ENCODE measurements at regions not wholly inside any gene's neighbourhood (a gene's known extent, or its start where the extent isn't known, plus 50 kb on each side); places are given as distances from the start of the nearest gene placed in this dataset.
A peak's percentile ranks its signal among the peaks of the same experiment; 100 is the strongest.
"Not testable (repeated sequence)": the region's sequence is repeated elsewhere in the genome, so short reads cannot be mapped to it uniquely, and the experiment has no call there.

DNA sequence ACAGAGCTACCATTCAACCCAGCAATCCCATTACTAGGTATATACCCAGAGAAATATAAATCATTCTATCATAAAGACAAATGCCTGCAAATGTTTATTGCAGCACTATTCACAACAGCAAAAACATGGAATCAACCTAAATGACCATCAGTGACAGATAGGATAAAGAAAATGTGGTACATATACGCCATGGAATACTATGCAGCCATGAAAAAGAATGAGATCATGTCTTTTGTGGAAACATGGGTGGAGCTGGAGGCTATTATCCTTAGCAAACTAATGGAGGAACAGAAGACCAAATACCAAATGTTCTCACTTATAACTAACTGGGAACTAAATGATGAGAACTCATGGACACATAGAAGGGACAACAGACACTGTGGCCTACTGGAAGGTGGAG lies 318.9 kb downstream of the ZIC3 start:
- DNase-seq, result not testable (repeated sequence)

DNA sequence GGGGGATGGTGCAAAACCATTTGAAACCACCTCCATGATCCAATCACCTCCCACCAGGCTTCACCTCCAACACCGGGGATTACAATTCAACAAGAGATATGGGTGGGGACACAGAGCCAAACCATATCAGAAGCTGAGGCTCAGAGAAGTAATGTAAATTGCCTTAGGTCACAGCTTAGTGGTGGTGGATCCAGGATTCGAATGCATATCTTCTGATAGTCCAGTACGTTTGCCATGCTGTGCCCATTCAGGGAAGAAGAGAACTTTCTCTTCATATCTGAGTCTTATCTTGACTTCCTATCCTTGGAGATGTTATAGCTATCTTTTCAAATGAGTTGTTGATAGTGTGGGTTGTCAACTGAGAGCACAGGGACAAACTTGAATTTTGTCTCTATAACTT lies 325.5 kb downstream of the ZIC3 start:
- DNase-seq, result no peak

DNA sequence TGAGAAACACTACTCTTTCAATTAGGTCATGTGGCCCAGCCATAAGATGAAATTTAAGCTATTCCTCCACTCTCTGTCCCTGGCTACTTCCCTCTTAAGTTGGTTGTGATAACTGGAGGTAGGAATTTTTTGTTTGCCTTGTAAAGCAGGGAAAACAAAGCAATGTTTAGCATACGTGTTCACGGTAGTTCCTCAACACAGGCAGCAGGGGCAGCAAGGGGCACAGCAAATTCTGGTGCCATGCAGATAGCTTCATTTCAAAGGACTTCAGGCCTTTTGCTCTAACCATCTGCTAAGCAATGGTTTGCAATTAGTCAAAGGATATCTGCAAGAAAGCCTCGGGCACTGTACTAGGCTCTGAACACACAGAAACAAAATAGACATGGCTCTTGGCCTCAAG lies 330.2 kb downstream of the ZIC3 start:
- DNase-seq, result no peak

DNA sequence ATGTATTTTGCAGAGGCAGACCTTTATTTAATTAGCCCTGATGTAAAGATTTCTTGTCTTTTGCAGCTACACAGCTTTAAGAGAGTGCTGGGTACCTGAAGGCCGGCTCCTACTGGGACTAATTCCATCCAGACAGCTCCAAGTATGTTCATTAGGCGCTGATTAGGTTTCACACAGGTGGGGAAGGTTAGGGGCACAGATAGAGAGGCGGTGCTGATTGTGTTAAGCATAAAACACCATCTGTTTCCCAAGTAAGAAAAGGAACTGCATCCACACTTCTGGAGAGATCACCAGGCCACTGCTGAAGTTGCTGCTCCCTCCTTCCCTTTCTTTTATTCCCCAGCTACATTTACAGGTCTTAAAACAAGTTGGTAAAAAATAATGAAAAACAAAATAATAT lies 349.5 kb downstream of the ZIC3 start:
- no peak for DNase-seq

DNA sequence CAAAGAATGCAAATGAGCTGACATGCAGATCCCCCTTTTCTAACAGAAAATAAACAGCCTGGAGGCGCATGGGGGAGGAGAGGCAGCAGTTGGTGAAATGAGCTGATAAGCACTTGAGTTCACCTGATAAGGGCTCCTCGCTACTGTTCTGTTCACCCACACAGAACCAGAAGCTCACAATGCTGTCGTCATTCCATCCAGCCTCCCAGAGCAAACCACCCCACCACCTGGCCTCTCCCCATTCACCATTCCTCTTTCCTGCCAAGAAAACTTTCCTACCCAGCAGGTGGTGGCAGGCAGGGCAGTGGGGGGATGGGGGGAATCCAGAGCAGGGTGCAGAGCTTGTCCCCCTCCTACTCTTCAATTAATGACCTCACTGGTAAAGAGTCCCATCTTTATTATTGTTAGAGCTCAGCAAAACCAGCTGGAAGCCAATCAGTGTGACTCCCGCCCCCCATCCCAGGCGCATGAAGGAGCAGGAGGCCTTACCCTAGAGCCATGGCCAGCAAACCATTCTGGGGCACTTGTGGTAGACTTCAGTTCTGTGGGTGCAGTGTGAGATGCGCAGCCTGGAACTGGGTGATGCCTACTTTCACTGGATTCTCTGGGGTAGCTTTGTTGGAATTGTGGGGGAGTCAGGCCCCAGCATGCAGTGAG lies 350.3 kb downstream of the ZIC3 start:
- peak; percentile 78 for DNase-seq

DNA sequence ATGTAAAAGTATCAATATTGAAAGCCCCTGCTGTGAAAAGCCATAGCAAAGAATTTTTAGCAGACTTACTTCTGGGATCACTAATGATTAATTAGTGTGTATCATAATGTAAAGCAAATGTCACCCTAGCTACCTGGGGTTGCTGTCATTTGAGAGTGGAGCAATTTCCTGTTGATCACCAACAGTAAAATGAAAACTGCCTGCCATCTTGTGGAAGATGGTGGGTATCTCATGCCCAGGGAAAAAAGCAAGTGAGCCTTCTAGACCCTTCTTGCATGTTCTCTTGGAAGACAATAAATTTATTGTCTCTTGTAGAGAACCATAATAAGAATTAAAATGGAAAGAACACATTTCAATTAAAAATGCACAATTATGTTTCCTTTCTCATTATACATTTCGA lies 360.2 kb downstream of the ZIC3 start:
- no peak for DNase-seq

DNA sequence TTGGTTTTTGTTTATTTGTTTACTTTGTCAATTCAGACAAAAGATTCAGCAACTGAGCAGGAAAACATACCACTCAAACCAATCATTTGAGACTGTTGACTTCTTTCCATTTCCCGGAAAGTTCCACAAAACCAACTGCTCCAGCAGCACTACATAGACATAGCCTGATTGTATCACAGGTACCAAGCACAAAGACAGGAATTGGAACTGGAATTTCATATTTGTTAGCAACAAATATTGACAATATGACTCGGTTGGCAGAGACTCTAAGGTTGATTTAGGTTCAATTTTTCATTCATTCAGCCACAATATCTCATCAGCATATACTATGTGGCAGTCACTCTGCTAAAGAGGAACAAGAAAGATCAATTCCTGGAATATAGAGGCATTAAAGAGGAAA lies 364.0 kb downstream of the ZIC3 start:
- DNase-seq, result no peak

DNA sequence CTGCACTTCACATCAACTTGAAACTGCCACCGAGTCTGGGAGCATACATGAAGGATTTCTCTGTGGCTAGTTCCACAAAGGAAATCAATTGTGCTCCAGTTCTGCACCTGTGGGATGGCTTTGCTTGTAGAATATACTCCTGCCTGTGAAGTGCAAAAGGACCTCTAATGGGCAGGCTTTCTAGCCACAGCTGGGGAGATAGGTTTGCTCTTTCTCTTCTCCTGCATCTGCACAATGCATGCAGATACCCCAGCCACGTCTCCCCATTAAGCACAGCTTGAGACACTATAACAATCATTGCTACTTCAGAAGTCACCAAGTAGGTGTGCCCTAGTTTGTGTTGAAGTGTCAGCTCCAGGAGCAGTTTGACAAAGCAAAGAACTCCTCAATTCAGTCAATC lies 364.6 kb downstream of the ZIC3 start:
- peak; percentile 21 for DNase-seq

DNA sequence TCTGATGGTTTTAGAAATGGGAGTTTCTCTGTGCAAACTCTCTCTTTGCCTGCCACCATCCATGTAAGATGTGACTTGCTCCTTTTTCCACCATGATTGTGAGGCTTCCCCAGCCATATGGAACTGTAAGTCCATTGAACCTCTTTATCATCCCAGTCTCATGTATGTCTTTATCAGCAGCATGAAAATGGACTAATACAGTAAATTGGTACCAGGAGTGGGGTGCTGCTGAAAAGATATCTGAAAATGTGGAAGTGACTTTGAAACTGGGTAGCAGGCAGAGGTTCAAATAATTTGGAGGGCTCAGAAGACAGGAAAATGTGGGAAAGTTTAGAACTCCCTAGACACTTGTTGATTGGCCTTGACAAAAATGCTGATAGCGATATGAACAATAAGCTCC lies 368.3 kb downstream of the ZIC3 start:
- not testable (repeated sequence) for DNase-seq

DNA sequence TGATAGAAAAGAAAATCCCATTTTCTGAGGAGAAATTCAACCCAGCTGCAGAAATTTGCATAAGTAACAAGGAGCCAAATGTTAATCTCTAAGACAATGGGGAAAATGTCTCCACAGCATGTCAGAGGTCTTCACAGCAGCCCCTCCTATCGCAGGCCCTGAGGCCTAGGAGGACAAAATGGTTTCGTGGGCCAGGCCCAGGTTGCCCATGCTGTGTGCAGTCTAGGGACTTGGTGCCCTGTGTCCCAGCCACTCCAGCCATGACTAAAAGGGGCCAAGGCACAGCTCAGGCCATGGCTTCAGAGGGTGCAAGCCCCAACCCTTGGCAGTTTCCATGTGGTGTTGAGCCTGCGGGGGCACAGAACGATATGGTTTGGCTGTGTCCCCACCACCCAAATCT lies 369.0 kb downstream of the ZIC3 start:
- DNase-seq, result not testable (repeated sequence)

DNA sequence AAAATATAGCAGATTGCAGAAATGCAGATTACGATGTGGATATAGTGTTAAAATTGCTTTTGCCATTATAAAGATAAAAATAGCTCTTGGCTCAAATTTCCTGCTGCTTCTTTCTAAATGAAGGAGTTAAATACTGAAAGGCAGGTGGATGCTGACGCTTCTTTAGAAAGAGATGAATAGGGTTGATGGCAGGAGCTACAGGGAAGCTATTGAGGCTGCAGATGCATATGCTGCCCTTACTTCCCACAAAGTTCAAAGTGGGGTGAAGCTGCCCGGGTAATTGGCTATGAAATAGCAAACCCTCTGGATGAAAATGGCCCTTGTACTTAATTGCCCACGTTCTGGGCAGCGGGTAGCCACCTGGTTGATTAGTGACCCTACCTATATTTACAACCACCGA lies 379.5 kb downstream of the ZIC3 start:
- DNase-seq, result no peak

DNA sequence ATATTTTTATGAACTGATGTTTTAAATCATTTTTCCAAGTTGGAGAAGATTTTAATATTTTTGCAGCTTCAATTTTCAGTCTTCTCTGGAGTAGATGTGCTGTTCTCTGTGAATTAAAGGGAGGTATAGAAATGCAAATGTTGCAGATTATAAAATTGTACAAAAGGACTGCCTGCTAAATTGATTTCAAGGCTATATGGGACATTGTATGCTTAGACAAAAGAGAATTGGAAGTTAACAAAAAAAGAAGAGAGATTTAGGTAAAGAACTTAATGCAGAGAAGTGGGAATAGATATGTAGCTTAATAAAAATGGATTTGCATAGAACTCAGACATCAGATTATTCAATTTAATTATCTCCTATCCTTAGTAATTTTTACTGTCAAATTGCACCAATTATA lies 403.3 kb downstream of the ZIC3 start:
- DNase-seq, result no peak

DNA sequence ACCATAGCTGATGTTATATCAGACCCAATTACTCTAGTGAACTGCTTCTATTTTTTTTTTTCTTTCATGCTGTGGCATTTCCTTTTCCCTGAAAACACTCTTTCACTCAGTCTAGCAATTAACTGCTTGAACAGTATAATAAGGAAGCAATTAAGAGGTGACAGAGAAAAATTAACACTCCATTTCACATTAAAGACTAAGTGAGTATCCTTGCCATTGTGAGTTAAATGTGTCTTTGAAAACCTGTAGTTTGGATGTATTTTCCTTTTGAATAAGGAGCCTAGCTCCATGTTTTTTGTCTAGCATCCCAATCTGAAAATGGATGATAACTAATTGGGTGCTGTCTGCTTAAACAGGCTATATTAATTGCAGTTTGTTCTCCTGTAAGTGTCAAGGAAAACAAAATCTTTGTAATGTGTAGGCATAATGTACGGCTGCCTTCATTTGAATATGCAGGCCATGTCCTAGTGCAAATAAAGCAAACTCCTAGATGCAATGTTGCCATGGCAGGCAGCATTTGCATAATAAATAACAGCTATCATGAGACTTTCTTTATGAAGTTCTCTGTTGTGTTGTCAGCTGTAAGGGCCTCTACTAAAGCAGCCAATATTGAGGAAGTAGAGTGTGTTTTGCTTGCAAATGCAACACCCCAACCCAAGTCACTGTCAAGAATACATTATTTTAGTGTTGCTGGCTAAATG lies 416.7 kb downstream of the ZIC3 start:
- no peak for DNase-seq

DNA sequence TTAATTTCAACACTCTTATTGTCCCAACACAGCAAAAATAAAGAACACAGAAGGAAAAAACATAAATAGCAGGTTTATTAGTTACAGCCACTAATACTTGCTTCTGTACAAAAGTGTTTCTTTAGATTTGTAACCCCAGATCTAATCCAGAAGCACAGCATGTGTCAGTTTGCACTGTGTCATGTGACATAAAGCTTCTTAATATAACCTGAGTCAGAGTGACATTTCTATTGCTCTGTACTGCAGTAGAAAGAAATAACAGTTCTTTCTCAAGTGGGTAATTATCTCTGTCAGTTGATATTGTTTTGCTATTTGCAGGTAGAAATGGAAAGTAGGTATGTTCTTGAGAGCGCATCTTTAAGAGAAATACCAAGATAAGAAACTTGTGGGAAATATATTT lies 422.5 kb downstream of the ZIC3 start:
- DNase-seq, result peak; percentile 17

DNA sequence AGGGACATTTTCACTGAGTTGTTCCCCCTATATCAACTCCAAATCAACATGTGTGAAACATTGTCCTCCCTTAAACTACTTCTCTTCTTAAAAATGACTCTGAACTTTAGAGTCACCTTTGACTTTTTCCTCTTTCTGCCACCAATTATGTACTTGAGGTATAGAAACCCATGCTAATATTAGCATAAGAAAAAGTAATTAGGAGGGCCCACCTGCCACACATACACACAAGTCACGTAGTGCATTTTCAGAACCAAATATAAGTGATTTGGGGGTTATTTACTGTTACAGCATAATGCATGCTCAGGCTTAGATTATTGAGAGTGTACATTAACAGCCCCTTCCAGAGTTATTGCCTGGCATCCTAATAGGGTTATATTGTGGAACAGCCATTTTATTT lies 432.7 kb downstream of the ZIC3 start:
- no peak for DNase-seq

DNA sequence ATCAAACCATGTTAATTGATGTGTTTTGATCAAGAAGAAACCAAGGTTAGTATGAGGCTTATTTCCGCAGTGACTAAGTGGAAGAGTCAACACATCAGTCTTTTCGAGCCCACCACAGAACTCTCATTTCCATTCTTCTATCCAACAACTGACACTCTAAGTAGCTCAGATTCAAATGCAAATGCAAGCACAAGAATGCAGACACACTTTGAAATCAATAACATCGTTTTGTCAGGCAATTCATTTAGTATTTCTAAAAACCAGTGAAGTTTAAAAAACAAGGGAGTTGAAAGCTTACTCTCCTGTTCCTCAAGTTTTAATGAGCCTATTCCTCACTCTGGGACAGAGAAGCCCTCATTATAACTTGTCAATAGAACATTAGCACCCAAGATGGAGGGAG lies 433.1 kb downstream of the ZIC3 start:
- no peak for DNase-seq

DNA sequence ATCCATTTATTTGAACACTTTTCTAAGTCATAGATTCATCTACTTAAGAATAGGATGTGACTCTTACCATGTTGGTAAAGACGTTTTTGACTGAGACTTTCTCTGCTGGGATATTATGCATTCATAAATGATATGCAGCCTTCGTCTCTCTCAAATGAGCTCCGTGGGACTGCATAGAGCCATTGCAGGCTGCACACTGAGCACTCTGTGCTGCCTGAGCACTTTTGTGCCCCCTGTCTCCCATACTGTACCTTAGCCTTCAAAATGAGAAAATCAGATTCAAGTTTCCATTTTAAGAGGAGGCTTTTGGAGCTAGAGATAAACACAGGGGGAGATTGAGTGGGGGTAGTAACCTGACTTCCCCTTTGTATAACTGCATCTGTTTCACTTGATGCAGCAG lies 433.6 kb downstream of the ZIC3 start:
- DNase-seq, result no peak

DNA sequence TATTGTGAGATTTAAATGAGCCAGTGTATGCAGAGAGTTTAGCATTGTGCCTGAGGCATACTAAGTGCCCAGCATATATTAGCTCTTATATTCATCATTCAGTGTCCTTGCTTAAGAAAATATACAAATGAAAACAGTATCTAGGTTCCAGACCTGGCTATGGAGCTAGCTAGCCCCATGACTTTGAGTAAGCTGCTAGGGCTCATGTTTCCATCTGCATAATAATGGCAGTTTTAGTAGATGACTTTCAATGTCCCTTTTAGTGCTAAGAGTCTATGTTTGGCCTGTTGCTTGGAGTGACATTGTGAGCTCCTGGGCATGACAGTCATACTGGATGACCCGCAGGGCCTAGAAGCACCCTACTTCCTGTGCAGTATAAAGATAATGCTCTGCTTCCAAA lies 435.3 kb downstream of the ZIC3 start:
- DNase-seq, result no peak

DNA sequence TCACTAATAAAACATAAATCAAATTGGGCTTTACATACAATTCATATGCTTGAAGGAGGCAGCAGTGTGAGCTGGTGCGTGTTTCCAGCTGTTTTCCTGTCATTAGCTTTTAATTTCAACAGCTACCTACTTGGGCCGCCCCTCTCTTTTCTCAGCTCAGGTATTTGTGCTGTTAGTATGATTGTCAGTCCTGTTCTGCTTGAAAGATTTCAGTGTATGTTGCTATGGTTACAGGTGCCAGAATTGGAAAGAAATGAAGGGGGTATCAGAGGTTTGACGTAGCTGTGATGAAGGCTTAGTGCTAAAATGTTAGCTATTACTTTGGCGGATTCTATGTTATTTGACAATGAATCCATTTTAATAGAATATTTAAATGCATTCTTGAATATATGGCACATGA lies 440.3 kb downstream of the ZIC3 start:
- DNase-seq, result no peak

DNA sequence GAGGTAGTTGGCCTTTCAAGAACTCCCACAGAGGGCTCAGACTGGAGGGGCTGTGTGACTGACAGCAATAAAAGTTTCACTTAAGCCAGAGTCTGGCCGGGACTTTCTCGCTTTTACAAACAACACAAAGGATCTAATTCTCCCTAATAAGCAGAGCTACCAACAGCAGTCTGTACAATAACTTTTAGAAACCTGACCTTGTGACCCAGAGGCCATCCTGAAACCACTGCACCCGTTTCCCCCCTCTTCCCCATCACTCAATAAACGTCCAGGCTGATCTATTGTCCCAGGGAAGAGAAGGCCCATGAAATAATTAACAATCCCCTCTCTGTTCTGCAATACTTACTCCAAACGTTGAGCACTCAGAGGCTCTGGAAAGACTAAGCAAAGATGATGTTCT lies 442.4 kb downstream of the ZIC3 start:
- no peak for DNase-seq

DNA sequence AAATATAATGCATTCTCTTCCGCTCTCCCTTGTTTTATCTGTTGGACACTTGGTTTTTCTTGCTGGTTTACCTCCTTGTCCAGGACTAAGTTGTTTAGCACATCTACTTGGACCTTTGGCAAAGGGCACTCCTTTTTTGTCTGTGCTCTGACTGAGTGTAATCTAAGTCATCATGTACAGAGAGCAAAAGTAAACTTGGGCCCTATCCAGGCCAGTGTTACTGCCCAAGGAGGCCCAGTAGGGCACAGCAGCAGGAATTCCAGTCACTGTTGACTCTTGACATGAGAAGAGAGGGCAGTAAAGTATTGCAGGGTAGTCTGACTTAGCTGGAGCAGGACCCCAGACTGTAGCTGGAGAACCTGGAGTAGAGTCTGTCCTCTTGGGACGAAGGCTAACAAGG lies 445.5 kb downstream of the ZIC3 start:
- no peak for DNase-seq

DNA sequence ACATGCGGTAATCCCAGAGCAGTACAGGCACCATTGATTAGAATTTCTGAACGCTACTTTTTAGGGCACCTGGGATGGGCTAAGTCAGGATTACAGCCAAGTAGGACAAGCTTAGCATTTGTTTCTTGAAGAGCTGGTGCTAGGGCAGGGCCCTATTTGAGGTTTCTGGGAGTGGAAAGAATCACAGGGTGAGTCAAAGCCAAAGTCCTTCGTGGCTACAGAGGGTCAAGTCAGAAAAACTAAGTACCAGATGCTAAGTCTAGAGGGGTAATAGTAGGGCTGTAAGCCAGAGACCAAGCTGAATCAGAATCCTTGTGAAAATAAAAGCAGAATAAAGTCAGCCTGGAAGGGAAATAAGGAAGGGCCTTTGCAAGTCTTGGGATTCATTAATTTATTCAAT lies 448.6 kb downstream of the ZIC3 start:
- no peak for DNase-seq

DNA sequence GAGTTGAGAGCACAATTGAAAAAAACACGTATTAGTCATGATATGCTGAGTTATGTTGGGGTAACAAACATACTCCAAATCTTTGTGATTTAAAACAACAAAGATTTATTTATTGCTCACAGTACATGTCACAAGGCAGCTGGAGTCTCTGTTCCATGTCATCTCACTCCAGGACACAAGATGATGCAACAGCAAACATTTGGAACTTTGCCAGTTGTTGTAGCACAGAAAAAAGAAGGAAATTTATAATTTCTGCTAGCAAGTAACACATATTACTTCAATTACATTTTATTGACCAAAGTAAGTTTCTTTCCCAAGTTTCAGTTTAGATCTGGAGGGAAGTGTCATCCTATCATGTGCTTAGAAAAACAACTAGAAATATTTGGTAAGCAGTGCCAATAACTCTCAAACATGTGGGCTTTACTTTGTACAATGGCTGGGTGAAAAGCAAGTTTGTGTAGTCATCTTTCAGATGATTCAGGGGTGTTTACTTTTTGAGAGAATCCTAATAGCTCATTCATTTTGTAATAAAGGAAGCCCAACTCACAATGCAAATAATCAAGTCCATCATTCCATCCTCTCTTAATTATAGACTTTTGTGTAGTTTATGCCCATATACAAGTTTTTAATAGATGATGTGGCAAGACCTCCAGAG lies 452.3 kb downstream of the ZIC3 start:
- DNase-seq, result no peak

DNA sequence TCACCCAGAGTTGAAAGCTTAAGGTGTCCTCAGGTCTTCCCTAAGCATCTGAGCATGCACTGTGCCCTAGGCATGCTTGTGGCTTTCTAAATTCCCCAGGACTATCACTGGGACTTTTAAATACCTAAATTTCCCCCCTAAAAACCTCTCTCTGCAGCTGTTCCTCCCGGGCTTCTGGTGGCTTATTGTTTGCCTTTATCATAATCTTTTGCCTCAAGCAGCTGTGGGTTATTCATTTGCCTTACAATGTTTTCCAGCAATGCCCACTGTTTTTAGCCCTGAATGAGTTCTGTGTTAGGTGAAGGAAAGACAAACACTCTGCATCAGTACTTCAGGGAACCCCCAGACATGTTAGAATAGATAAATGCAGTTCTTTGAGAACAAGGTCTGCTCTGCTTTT lies 455.0 kb downstream of the ZIC3 start:
- DNase-seq, result no peak

DNA sequence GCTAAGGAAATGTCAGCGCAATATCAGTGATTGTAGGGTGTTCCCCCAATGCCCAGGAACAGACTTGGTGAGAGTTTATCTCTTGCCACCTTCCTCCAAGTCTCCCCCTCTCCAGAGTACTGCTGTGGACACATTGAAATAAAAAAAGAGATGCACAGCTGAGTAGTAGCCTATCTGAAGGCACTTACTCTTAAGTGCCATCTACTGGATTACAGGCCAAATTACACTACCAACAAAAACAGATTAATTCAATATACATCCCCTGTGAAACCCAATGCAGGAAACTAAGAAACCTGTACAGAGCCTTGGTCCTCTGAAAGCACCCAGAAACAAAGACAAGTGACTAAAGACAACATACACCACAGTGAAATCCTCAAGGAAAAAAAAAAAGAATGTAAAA lies 460.3 kb downstream of the ZIC3 start:
- no peak for DNase-seq

Measured in NCI-H2107 (cell line).